Activated CD8-positive, alpha-beta memory T cell treated with anti-CD3 and anti-CD28 coated beads, Interleukin-2, amount 10 ng/mL, durations not matched to agents 7 days and 5 days (primary cell): ENCODE measurements at regions not wholly inside any gene's neighbourhood (a gene's known extent, or its start where the extent isn't known, plus 50 kb on each side); places are given as distances from the start of the nearest gene placed in this dataset.

Experiments used
- ATAC-seq: fragments of 150-1000 bp; cut with Tn5 transposase; one replicate; pipeline ENCODE4 v1.10.0; 2021; ENCODE audit warnings: moderate library complexity
- CTCF ChIA-PET: fragments of 350-600 bp; sonication (Branson Sonifier 250); formaldehyde crosslinking; loops from one replicate; lab custom pipeline; 2021; ENCODE audit warnings: antibody characterized with exemption; lab: Charles Lee
- DNase-seq: peaks from one replicate; pipeline ENCODE4 v3.0.0-alpha.2; 2020
- H3K27ac Mint-ChIP-seq: one replicate; pipeline ENCODE4 v1.8.0; 2021; ENCODE audit warnings: mild to moderate bottlenecking, mixed read lengths
- H3K27me3 Mint-ChIP-seq: one replicate; pipeline ENCODE4 v1.8.0; 2021; ENCODE audit warnings: mixed read lengths
- H3K36me3 Mint-ChIP-seq: one replicate; pipeline ENCODE4 v1.8.0; 2021; ENCODE audit warnings: mild to moderate bottlenecking, mixed read lengths
- H3K4me1 Mint-ChIP-seq: one replicate; pipeline ENCODE4 v1.8.0; 2021; ENCODE audit warnings: mixed read lengths
- H3K4me3 Mint-ChIP-seq: one replicate; pipeline ENCODE4 v1.8.0; 2021; ENCODE audit warnings: mild to moderate bottlenecking, moderate library complexity, mixed read lengths
- H3K9me3 Mint-ChIP-seq: one replicate; pipeline ENCODE4 v1.8.0; 2022; ENCODE audit warnings: low read depth, mixed read lengths

GRCh38 chr13:70415136-70415535 lies 306.9 kb upstream of the KLHL1 start:
- CTCF ChIA-PET = no interaction called here
- no peak for ATAC-seq
- Mint-ChIP-seq H3K27me3 (no peaks in the 10 kb centered on the region), H3K36me3 (no peaks in the 10 kb centered on the region), H3K4me1 (no peaks in the 10 kb centered on the region), H3K9me3 (peaks cover 6% of the 10 kb centered on the region), H3K27ac (no peak overlapping the region), H3K4me3 (no peak overlapping the region)
- no peak for DNase-seq

- no peak for DNase-seq
- no peak for ATAC-seq
- CTCF ChIA-PET = no interaction called here
- no peak overlapping the region for H3K4me3 Mint-ChIP-seq
- no peaks in the 10 kb centered on the region for H3K4me1 Mint-ChIP-seq
- peaks cover 6% of the 10 kb centered on the region for H3K9me3 Mint-ChIP-seq
- H3K36me3 Mint-ChIP-seq = no peaks in the 10 kb centered on the region
- no peaks in the 10 kb centered on the region for H3K27me3 Mint-ChIP-seq
- no peak overlapping the region for H3K27ac Mint-ChIP-seq
Measured at GRCh38 chr13:70408865-70409264, 300.6 kb upstream of the KLHL1 start.

GRCh38 chr13:70407486-70407885 lies 299.2 kb upstream of the KLHL1 start:
- H3K9me3 Mint-ChIP-seq = peaks cover 2% of the 10 kb centered on the region
- no peaks in the 10 kb centered on the region for H3K36me3 Mint-ChIP-seq
- DNase-seq (no peak), ATAC-seq (no peak)
- no peak overlapping the region for H3K4me3 Mint-ChIP-seq
- CTCF ChIA-PET = no interaction called here
- no peaks in the 10 kb centered on the region for H3K4me1 Mint-ChIP-seq
- no peak overlapping the region for H3K27ac Mint-ChIP-seq
- no peaks in the 10 kb centered on the region for H3K27me3 Mint-ChIP-seq

- H3K4me3 Mint-ChIP-seq = no peak overlapping the region
- H3K27ac Mint-ChIP-seq = no peak overlapping the region
- no peaks in the 10 kb centered on the region for H3K4me1 Mint-ChIP-seq
- no peak for ATAC-seq
- H3K27me3 Mint-ChIP-seq = no peaks in the 10 kb centered on the region
- no peaks in the 10 kb centered on the region for H3K9me3 Mint-ChIP-seq
- CTCF ChIA-PET = no interaction called here
- H3K36me3 Mint-ChIP-seq = no peaks in the 10 kb centered on the region
- no peak for DNase-seq
Measured at GRCh38 chr13:70405266-70405665, 297.0 kb upstream of the KLHL1 start.

- Mint-ChIP-seq H3K4me3 (no peak overlapping the region), H3K36me3 (no peaks in the 10 kb centered on the region), H3K27me3 (no peaks in the 10 kb centered on the region), H3K4me1 (no peaks in the 10 kb centered on the region), H3K27ac (no peak overlapping the region), H3K9me3 (peaks cover 7% of the 10 kb centered on the region)
- ATAC-seq (no peak), DNase-seq (no peak)
- CTCF ChIA-PET = no interaction called here
Measured at GRCh38 chr13:70394031-70394548, 285.8 kb upstream of the KLHL1 start.

- Mint-ChIP-seq H3K9me3 (peaks cover 9% of the 10 kb centered on the region), H3K27ac (no peak overlapping the region), H3K4me1 (no peaks in the 10 kb centered on the region), H3K4me3 (no peak overlapping the region), H3K36me3 (no peaks in the 10 kb centered on the region), H3K27me3 (no peaks in the 10 kb centered on the region)
- DNase-seq (no peak), ATAC-seq (no peak)
- CTCF ChIA-PET = no interaction called here
Measured at GRCh38 chr13:70391678-70392077, 283.4 kb upstream of the KLHL1 start.

- ATAC-seq (no peak), DNase-seq (no peak)
- Mint-ChIP-seq H3K9me3 (peaks cover 9% of the 10 kb centered on the region), H3K4me1 (no peaks in the 10 kb centered on the region), H3K27ac (no peak overlapping the region), H3K27me3 (no peaks in the 10 kb centered on the region), H3K4me3 (no peak overlapping the region), H3K36me3 (no peaks in the 10 kb centered on the region)
- CTCF ChIA-PET = no interaction called here
Measured at GRCh38 chr13:70390968-70391367, 282.7 kb upstream of the KLHL1 start.

- H3K4me1 Mint-ChIP-seq = no peaks in the 10 kb centered on the region
- no peaks in the 10 kb centered on the region for H3K27me3 Mint-ChIP-seq
- ATAC-seq = no peak
- DNase-seq = no peak
- H3K36me3 Mint-ChIP-seq = no peaks in the 10 kb centered on the region
- peaks cover 9% of the 10 kb centered on the region for H3K9me3 Mint-ChIP-seq
- no peak overlapping the region for H3K4me3 Mint-ChIP-seq
- CTCF ChIA-PET = no interaction called here
- H3K27ac Mint-ChIP-seq = no peak overlapping the region
Measured at GRCh38 chr13:70390064-70390463, 281.8 kb upstream of the KLHL1 start.

- DNase-seq = no peak
Measured at GRCh38 chr13:70388935-70389334, 280.7 kb upstream of the KLHL1 start.

GRCh38 chr13:70386919-70387318 lies 278.7 kb upstream of the KLHL1 start:
- Mint-ChIP-seq H3K27me3 (no peaks in the 10 kb centered on the region), H3K27ac (no peak overlapping the region), H3K9me3 (peaks cover 3% of the 10 kb centered on the region), H3K36me3 (no peaks in the 10 kb centered on the region), H3K4me3 (no peak overlapping the region), H3K4me1 (no peaks in the 10 kb centered on the region)
- CTCF ChIA-PET = no interaction called here
- DNase-seq (no peak), ATAC-seq (no peak)

More at GRCh38 chr13:70388935-70389334, 280.7 kb upstream of the KLHL1 start:
- H3K4me1 Mint-ChIP-seq = no peaks in the 10 kb centered on the region
- H3K27me3 Mint-ChIP-seq = no peaks in the 10 kb centered on the region
- H3K9me3 Mint-ChIP-seq = peaks cover 9% of the 10 kb centered on the region
- no peak overlapping the region for H3K27ac Mint-ChIP-seq
- no peak overlapping the region for H3K4me3 Mint-ChIP-seq
- no peaks in the 10 kb centered on the region for H3K36me3 Mint-ChIP-seq
- ATAC-seq = no peak
- CTCF ChIA-PET = no interaction called here

GRCh38 chr13:70385852-70386251 lies 277.6 kb upstream of the KLHL1 start:
- H3K36me3 Mint-ChIP-seq = no peaks in the 10 kb centered on the region

GRCh38 chr13:70384156-70384555 lies 275.9 kb upstream of the KLHL1 start:
- Mint-ChIP-seq H3K4me3 (no peak overlapping the region), H3K4me1 (no peaks in the 10 kb centered on the region), H3K27ac (no peak overlapping the region), H3K27me3 (no peaks in the 10 kb centered on the region), H3K36me3 (no peaks in the 10 kb centered on the region), H3K9me3 (peaks cover 6% of the 10 kb centered on the region)
- DNase-seq = no peak
- no peak for ATAC-seq
- CTCF ChIA-PET = no interaction called here

More at GRCh38 chr13:70385852-70386251, 277.6 kb upstream of the KLHL1 start:
- peaks cover 2% of the 10 kb centered on the region for H3K9me3 Mint-ChIP-seq
- ATAC-seq (no peak), DNase-seq (no peak)
- no peak overlapping the region for H3K27ac Mint-ChIP-seq
- no peaks in the 10 kb centered on the region for H3K4me1 Mint-ChIP-seq
- no peaks in the 10 kb centered on the region for H3K27me3 Mint-ChIP-seq
- CTCF ChIA-PET = no interaction called here
- no peak overlapping the region for H3K4me3 Mint-ChIP-seq

- Mint-ChIP-seq H3K4me1 (no peaks in the 10 kb centered on the region), H3K27ac (no peak overlapping the region), H3K27me3 (no peaks in the 10 kb centered on the region), H3K9me3 (peaks cover 3% of the 10 kb centered on the region), H3K36me3 (no peaks in the 10 kb centered on the region), H3K4me3 (no peak overlapping the region)
- CTCF ChIA-PET = no interaction called here
- no peak for ATAC-seq
- no peak for DNase-seq
Measured at GRCh38 chr13:70380809-70381208, 272.6 kb upstream of the KLHL1 start.

- CTCF ChIA-PET = no interaction called here
- Mint-ChIP-seq H3K4me1 (no peaks in the 10 kb centered on the region), H3K4me3 (no peak overlapping the region), H3K36me3 (no peaks in the 10 kb centered on the region), H3K27ac (no peak overlapping the region), H3K9me3 (peaks cover 4% of the 10 kb centered on the region), H3K27me3 (no peaks in the 10 kb centered on the region)
- DNase-seq (no peak), ATAC-seq (no peak)
Measured at GRCh38 chr13:70375718-70376117, 267.5 kb upstream of the KLHL1 start.

- ATAC-seq (no peak), DNase-seq (no peak)
- H3K4me1 Mint-ChIP-seq = no peaks in the 10 kb centered on the region
- CTCF ChIA-PET = no interaction called here
- no peak overlapping the region for H3K27ac Mint-ChIP-seq
- H3K27me3 Mint-ChIP-seq = no peaks in the 10 kb centered on the region
- H3K36me3 Mint-ChIP-seq = no peaks in the 10 kb centered on the region
- peaks cover 8% of the 10 kb centered on the region for H3K9me3 Mint-ChIP-seq
- H3K4me3 Mint-ChIP-seq = no peak overlapping the region
Measured at GRCh38 chr13:70370924-70371323, 262.7 kb upstream of the KLHL1 start.
